ENCODE measurements at regions not wholly inside any gene's neighbourhood (a gene's known extent, or its start where the extent isn't known, plus 50 kb on each side); places are given as distances from the start of the nearest gene placed in this dataset.

DNA sequence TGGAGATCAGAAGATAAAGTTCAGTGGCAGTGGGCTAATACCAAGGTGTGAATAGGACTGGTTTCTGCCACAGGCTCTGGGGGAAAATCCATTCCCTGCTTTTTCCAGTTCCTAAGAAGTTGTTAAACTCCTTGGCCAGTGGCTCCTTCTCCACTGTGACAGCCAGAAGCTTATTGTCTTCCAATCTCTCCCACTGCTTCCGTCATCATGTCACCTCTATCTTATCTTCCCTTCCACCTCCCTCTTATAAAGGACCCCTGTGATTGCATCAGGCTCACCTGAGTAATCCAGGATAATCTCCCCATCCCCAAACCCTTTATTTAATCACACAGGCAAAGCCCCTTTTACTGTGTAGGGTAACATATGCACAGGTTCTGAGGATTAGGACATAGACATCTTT, 431.2 kb upstream of the SLC10A2 start:
- TF ChIP-seq POLR2AphosphoS5 (IDR thresholded peaks at IDR 0.05; ENCODE audit: low read depth, low read length) (no peak), POLR2A (IDR thresholded peaks at IDR 0.05; ENCODE audit: low read depth, low read length) (no peak), TAF1 (IDR thresholded peaks at IDR 0.05; ENCODE audit: borderline replicate concordance, low read depth, low read length) (no peak)

All from GM12892 (cell line).